ENCODE measurements at regions not wholly inside any gene's neighbourhood (a gene's known extent, or its start where the extent isn't known, plus 50 kb on each side); places are given as distances from the start of the nearest gene placed in this dataset.
"Not testable (repeated sequence)": the region's sequence is repeated elsewhere in the genome, so short reads cannot be mapped to it uniquely, and the experiment has no call there.

- H3K4me3 Mint-ChIP-seq (ENCODE audit: low read depth) = no peak overlapping the region
- H3K36me3 Mint-ChIP-seq (ENCODE audit: low read depth) = no peaks in the 10 kb centered on the region
- H3K9me3 Mint-ChIP-seq = no peaks in the 10 kb centered on the region
- H3K27ac Mint-ChIP-seq = no peak overlapping the region
- no peaks in the 10 kb centered on the region for H3K4me1 Mint-ChIP-seq (ENCODE audit: low read depth)
- intact Hi-C loops (cut with micrococcal nuclease) = no loop called here
- DNase-seq (ENCODE audit: low spot score) = no peak
- no peaks in the 10 kb centered on the region for H3K27me3 Mint-ChIP-seq (ENCODE audit: low read depth)
Measured at GRCh38 chr5:87732875-87733768, 320.4 kb upstream of the CCNH start.

GRCh38 chr5:87729781-87730180 lies 317.1 kb upstream of the CCNH start:
- no peaks in the 10 kb centered on the region for H3K36me3 Mint-ChIP-seq (ENCODE audit: low read depth)
- no peak overlapping the region for H3K27ac Mint-ChIP-seq
- no peaks in the 10 kb centered on the region for H3K9me3 Mint-ChIP-seq
- H3K4me3 Mint-ChIP-seq (ENCODE audit: low read depth) = no peak overlapping the region
- no peak for DNase-seq (ENCODE audit: low spot score)
- no peaks in the 10 kb centered on the region for H3K4me1 Mint-ChIP-seq (ENCODE audit: low read depth)
- H3K27me3 Mint-ChIP-seq (ENCODE audit: low read depth) = no peaks in the 10 kb centered on the region
- intact Hi-C loops (cut with micrococcal nuclease) = no loop called here

DNA sequence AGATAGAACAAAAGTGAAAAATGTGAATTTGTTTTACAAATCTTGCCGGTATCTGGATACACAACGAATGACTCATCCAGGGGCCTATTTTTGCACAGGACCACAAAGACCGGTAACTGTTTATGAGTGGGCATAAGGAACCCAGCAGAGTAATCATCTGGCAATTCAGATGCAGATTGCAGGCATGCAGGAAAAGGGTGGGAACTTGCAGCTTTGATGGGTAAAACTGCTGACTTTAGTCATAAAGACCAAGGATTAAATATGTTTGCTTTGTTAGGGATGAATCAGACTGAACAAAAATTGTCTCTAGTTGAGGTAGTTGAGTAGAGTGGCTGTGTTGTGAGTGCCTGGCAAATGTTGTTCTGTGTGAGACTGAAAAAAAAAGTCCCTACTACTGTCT lies 309.6 kb upstream of the CCNH start:
- H3K27ac Mint-ChIP-seq = no peak overlapping the region

DNA sequence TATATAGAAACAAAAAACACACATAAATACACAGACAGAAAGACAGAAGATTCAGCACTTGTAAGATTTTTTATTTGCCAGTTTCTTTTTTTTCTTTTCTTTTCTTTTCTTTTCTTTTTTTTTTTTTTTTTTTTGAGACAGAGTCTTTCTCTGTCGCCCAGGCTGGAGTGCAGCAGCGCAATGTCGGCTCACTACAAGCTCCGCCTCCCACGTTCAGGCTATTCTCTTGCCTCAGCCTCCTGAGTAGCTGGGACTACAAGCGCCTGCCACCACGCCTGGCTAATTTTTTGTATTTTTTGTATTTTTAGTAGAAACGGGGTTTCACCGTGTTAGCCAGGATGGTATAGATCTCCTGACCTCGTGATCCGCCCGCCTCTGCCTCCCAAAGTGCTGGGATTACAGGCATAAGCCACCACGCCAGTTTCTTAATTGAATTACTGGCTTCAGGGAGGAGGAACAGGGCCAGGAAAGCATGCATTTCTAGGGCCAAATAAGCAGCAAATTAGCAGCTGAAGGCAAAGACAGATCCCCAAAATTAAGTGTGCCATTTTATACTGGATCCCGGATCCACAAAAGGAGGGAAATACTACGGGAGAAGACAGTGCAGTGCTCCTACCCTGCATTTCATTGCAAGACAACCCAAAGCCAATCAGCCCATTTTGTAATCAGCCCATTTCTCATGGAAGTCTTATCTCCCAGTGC lies 305.6 kb upstream of the CCNH start:
- H3K27me3 Mint-ChIP-seq (ENCODE audit: low read depth); H3K9me3 Mint-ChIP-seq; H3K4me1 Mint-ChIP-seq (ENCODE audit: low read depth); DNase-seq (ENCODE audit: low spot score); H3K4me3 Mint-ChIP-seq (ENCODE audit: low read depth); H3K36me3 Mint-ChIP-seq (ENCODE audit: low read depth); H3K27ac Mint-ChIP-seq; intact Hi-C loops (cut with micrococcal nuclease): not testable (repeated sequence)

More for the DNA sequence above, 309.6 kb upstream of the CCNH start:
- intact Hi-C loops (cut with micrococcal nuclease) = no loop called here
- Mint-ChIP-seq H3K4me3 (ENCODE audit: low read depth) (no peak overlapping the region), H3K4me1 (ENCODE audit: low read depth) (no peaks in the 10 kb centered on the region), H3K36me3 (ENCODE audit: low read depth) (no peaks in the 10 kb centered on the region), H3K27me3 (ENCODE audit: low read depth) (no peaks in the 10 kb centered on the region), H3K9me3 (no peaks in the 10 kb centered on the region)
- DNase-seq (ENCODE audit: low spot score) = no peak

DNA sequence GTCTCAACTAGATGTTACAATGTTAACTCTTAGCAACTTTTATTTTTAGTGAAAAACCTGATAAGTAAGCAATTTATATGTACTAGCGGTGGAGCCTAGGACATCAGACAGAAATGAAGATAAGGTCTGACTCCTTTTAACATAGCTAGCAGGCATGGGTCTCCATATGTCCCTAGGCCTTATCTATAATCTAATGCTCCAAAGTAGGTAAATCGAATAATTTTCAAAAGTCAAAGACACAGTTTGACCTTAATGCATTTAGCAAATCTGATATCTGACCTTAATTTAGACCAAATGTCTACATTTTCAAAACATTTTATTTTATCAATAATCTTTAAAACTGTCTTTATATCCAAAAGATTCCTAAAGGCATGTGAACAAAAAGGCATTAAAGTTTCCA lies 305.0 kb upstream of the CCNH start:
- no peak overlapping the region for H3K4me3 Mint-ChIP-seq (ENCODE audit: low read depth)
- no peaks in the 10 kb centered on the region for H3K27me3 Mint-ChIP-seq (ENCODE audit: low read depth)
- intact Hi-C loops (cut with micrococcal nuclease) = no loop called here

DNA sequence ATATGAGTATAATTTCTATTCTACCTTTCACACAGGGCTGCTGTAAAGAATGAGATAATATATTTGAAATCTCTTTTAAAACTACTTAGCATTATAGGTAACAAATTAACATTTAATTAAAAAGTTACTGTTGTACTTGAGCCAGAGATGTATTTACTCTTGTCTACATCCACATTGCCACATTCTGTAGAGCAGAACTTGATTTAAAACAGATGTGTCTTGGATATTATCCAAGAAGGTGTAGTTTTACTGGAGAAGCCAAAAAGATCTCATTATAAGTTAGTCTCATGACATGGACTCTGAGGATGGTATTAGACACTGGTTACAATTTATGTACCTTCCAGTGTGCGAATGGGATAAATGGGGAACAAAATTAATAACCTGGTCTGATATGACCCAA lies 293.1 kb upstream of the CCNH start:
- Mint-ChIP-seq H3K4me1 (ENCODE audit: low read depth) (no peaks in the 10 kb centered on the region), H3K27ac (no peak overlapping the region), H3K9me3 (no peaks in the 10 kb centered on the region), H3K27me3 (ENCODE audit: low read depth) (no peaks in the 10 kb centered on the region), H3K36me3 (ENCODE audit: low read depth) (no peaks in the 10 kb centered on the region), H3K4me3 (ENCODE audit: low read depth) (no peak overlapping the region)
- DNase-seq (ENCODE audit: low spot score) = no peak
- intact Hi-C loops (cut with micrococcal nuclease) = no loop called here

More for the DNA sequence above, 305.0 kb upstream of the CCNH start:
- Mint-ChIP-seq H3K4me1 (ENCODE audit: low read depth) (no peaks in the 10 kb centered on the region), H3K36me3 (ENCODE audit: low read depth) (no peaks in the 10 kb centered on the region), H3K9me3 (no peaks in the 10 kb centered on the region), H3K27ac (no peak overlapping the region)
- no peak for DNase-seq (ENCODE audit: low spot score)

DNA sequence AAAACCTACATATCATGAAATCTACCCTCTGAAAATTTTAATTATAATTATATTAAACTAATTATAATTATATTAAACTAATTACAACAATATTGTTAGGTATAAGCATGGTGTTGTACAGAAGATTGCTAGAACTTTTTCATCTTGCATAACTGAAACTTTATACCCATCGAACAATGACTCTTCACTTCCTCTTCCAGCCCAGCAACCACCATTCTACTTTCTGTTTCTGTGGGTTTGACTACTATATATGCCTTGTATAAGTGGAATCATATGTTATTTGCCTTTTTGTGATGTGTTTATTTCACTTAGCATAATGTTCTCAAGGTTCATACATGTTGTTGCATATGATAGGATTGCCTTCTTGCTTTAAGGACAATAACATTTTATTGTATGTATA lies 274.2 kb upstream of the CCNH start:
- Mint-ChIP-seq H3K4me1 (ENCODE audit: low read depth) (no peaks in the 10 kb centered on the region), H3K9me3 (peaks cover 13% of the 10 kb centered on the region), H3K27ac (no peak overlapping the region), H3K4me3 (ENCODE audit: low read depth) (no peak overlapping the region), H3K27me3 (ENCODE audit: low read depth) (no peaks in the 10 kb centered on the region), H3K36me3 (ENCODE audit: low read depth) (no peaks in the 10 kb centered on the region)
- DNase-seq (ENCODE audit: low spot score) = no peak
- intact Hi-C loops (cut with micrococcal nuclease) = no loop called here

GRCh38 chr5:87686018-87686417 lies 273.3 kb upstream of the CCNH start:
- intact Hi-C loops (cut with micrococcal nuclease) = no loop called here
- Mint-ChIP-seq H3K4me1 (ENCODE audit: low read depth) (no peaks in the 10 kb centered on the region), H3K4me3 (ENCODE audit: low read depth) (no peak overlapping the region), H3K27ac (no peak overlapping the region), H3K9me3 (peaks cover 13% of the 10 kb centered on the region), H3K27me3 (ENCODE audit: low read depth) (no peaks in the 10 kb centered on the region), H3K36me3 (ENCODE audit: low read depth) (no peaks in the 10 kb centered on the region)
- no peak for DNase-seq (ENCODE audit: low spot score)

- intact Hi-C loops (cut with micrococcal nuclease) = no loop called here
- Mint-ChIP-seq H3K27me3 (ENCODE audit: low read depth) (no peaks in the 10 kb centered on the region), H3K4me1 (ENCODE audit: low read depth) (no peaks in the 10 kb centered on the region), H3K9me3 (no peaks in the 10 kb centered on the region), H3K4me3 (ENCODE audit: low read depth) (no peak overlapping the region), H3K36me3 (ENCODE audit: low read depth) (no peaks in the 10 kb centered on the region), H3K27ac (no peak overlapping the region)
- DNase-seq (ENCODE audit: low spot score) = no peak
Measured at GRCh38 chr5:87674235-87674634, 261.5 kb upstream of the CCNH start.

DNA sequence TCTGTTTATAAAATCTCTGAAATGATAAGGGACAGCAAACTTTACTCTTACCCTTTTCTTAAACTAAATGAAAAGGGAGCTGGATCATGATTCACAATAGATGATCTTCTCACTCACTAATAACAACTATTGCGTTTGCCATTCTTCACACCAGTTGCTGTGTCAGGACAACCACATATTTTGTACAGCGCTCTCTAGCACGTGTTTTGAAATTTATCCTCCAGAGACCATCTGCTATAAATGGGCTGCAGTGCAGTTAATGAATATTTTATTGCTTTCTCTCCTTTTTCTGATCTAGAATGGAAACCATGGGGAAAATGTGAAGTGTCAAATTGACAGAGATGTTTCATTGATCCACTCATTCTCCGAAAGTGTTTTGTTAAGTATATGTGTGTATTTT lies 258.4 kb upstream of the CCNH start:
- Mint-ChIP-seq H3K4me3 (ENCODE audit: low read depth) (no peak overlapping the region), H3K9me3 (no peaks in the 10 kb centered on the region), H3K27ac (no peak overlapping the region), H3K4me1 (ENCODE audit: low read depth) (no peaks in the 10 kb centered on the region), H3K36me3 (ENCODE audit: low read depth) (no peaks in the 10 kb centered on the region), H3K27me3 (ENCODE audit: low read depth) (no peaks in the 10 kb centered on the region)
- intact Hi-C loops (cut with micrococcal nuclease) = no loop called here
- DNase-seq (ENCODE audit: low spot score) = no peak

DNA sequence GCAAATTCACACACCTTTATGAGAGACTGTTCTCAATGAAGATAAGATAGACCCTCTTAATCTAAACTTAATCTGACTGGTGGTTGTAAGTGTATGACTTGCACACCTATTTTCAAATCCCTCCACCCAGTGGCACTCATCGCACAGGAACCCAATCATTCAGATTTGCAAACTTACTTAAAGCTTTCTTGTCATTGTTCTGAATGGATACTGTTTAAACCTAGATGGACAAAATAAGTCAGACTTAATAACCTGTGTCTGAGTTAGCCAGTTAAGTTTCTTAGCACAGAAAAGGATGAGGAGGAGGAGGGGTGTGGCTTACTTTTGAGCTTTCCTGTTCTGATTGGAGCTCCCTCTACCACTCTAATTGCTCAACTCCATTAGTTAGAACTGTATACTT lies 252.4 kb upstream of the CCNH start:
- DNase-seq (ENCODE audit: low spot score) = no peak
- Mint-ChIP-seq H3K4me3 (ENCODE audit: low read depth) (no peak overlapping the region), H3K27me3 (ENCODE audit: low read depth) (no peaks in the 10 kb centered on the region), H3K9me3 (no peaks in the 10 kb centered on the region), H3K4me1 (ENCODE audit: low read depth) (no peaks in the 10 kb centered on the region), H3K36me3 (ENCODE audit: low read depth) (no peaks in the 10 kb centered on the region), H3K27ac (no peak overlapping the region)
- intact Hi-C loops (cut with micrococcal nuclease) = no loop called here

DNA sequence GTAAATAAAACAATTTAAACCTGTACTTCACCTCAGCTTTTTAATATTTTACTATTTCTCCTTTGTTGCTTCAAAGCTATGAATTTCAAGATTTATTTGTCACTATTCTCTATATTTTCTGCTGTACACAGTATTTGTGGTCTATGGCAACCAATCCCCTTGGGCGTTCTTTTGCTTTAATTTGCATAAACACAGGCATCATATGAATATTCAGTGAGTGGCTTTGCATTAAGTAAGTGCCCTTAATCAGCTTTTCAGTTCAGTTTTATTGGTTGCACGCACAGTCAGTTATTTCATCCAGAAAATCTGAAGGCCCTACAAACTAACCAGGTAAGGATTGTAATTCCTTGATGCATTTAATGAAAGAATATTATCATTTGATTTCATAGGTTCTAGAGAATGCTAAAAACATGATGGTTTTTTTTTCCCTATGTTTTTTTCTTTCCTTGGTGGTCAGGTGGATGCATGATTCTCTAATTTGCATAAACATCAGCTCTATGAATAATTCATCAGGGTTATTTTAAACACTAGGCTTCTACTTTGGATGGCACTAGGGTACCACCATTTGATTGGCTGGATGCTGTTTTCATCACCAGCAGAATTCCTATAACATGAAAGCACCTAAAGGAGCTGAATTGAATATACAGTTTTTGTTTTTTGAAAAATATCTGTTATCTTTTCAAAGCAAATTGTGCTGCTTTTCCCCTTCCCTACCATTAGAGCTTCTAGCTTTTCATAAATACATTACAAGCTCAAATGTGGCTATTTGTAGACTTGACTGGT lies 249.2 kb upstream of the CCNH start:
- Mint-ChIP-seq H3K27ac (no peak overlapping the region), H3K4me1 (ENCODE audit: low read depth) (no peaks in the 10 kb centered on the region), H3K9me3 (no peaks in the 10 kb centered on the region), H3K4me3 (ENCODE audit: low read depth) (no peak overlapping the region), H3K36me3 (ENCODE audit: low read depth) (no peaks in the 10 kb centered on the region), H3K27me3 (ENCODE audit: low read depth) (no peaks in the 10 kb centered on the region)
- intact Hi-C loops (cut with micrococcal nuclease) = no loop called here
- DNase-seq (ENCODE audit: low spot score) = no peak

- no peak overlapping the region for H3K4me3 Mint-ChIP-seq (ENCODE audit: low read depth)
- no peaks in the 10 kb centered on the region for H3K27me3 Mint-ChIP-seq (ENCODE audit: low read depth)
- no peaks in the 10 kb centered on the region for H3K4me1 Mint-ChIP-seq (ENCODE audit: low read depth)
- intact Hi-C loops (cut with micrococcal nuclease) = no loop called here
- no peak for DNase-seq (ENCODE audit: low spot score)
- no peak overlapping the region for H3K27ac Mint-ChIP-seq
- no peaks in the 10 kb centered on the region for H3K36me3 Mint-ChIP-seq (ENCODE audit: low read depth)
- H3K9me3 Mint-ChIP-seq = no peaks in the 10 kb centered on the region
Measured at GRCh38 chr5:87653242-87653641, 240.5 kb upstream of the CCNH start.

Measured in activated T-helper 2 cell treated with anti-CD3 and anti-CD28 coated beads, Interferon-gamma antibody, Interleukin-2, Interleukin-4, amounts not matched to agents 10 μg/mL and 5 μg/mL and 100 μg/mL, durations not matched to agents 14 hours and 24 hours and 36 hours (primary cell).